ENCODE measurements at regions not wholly inside any gene's neighbourhood (a gene's known extent, or its start where the extent isn't known, plus 50 kb on each side); places are given as distances from the start of the nearest gene placed in this dataset.

DNA sequence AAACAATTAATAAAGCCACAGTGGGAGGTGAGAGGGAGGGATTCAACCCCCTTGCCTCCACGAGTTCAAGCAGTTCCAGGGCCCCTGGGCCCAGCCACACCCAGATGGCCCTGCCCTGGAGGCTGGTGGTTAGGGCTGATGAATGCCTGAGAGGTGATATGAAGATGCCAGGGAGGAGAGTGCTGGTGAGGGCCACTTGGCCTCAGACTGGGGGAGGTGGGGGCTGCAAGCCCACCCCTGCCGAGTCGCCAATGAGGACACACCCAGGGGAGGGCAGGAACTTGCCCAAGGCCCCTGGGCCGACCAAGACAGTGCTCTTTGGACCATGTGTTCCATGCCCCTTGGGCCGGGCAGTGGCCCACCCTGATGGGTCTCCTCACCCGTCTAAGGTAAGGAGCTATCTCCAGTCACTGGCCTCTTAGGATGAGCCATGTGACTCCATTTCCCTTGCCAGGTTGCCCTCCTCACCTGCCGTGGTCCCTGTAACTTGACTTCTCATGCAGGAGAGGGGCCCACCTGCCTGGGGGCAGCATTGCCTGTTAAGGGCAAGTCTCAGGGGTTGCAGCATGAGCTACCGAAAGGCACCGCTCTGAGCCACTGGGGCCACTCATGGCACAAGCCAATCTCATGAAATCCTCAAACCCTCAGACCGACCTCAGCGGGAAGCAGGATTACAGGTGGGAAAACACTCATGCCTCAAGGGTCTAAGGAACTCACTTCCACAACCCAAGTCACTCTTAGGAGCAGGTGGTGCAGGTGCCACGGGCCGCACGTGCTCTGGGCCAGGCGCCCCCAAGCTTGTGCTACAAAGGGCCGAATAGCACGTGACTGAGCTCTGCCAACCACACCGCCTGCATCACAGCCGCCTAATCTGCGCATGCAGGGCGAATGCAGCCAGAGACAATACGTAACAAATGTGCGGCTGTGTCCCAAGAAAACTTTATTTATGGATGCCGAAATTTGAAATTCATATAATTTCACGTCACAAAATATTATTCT lies 147.4 kb upstream of the MLN start:
- DNase-seq (ENCODE audit: low read depth in 2 of 2), result no peak

DNA sequence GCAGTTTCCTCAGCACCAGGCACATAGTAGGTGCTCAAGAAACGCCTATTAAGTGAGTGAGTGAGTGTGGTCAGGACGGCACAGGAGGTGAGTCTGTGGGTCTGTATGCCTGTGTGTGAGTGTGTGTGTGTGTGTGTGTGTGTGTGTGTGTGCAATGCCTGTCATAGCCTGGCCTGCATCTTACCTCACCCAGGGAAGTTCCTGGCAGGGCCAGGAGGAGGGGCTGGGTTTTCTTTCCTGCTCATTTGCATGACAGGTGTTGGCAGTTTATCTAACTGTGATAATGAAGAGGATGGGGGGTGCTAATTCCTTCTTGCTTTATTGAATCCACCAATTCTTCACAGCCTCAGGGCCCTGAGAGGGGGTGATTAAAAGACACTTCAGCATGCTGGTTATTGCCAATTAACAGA lies 146.7 kb upstream of the MLN start:
- DNase-seq (ENCODE audit: low read depth in 2 of 2), result no peak

GRCh38 chr6:33949877-33950435 lies 146.2 kb upstream of the MLN start:
- no peak for DNase-seq (ENCODE audit: low read depth in 2 of 2)

DNA sequence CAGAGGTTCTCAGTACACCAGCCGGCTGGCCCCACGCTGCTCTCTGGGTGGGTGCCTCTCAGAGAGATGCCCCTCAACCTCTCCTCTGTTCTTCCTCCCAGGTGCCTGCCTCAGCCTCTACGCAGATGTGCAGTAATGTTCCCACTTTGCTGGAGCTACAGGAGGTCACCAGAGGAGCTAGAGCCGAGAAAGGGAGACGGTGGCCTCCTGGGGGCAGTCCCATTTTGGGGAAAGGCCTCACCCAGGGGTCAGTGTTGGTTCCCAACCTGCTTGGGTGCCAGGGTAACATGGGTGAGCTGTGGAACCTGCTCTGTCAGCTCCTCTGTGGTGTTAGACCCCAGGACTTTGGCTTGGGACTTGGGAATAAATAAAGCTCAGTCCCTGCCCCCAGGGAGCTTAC lies 145.3 kb upstream of the MLN start:
- no peak for DNase-seq (ENCODE audit: low read depth in 2 of 2)

DNA sequence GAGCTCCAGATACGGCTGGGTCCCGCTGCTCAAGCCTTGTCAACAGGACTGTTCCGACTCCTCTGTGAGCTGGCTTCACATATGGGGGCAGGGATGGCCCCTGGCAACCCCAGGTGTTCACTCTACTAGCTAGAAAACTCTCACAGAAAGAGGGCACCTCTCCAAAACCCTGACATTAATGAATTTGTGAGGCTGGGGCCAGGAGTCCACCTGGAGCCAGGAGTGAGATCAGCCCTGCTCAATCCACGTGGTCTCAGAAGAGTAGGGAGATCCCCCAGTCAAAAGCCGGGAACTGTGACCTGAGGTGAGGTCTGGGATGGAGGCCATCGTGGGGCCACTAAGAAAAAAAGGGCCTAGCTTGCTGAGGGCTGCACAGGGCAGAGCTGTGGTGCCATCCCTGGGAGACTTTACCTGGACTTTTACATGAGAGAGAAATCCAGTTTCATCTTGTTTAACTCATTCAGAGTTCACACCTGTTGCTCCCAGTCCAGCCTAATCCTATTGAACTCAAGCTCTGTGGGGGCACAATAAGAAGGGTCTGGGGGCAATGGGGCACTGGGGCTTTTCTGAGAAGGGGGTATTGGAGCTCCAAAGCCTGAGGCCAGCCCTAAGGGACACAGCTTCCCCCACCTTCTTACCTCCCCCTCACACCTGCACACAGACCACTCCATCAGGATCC lies 144.3 kb upstream of the MLN start:
- DNase-seq (ENCODE audit: low read depth in 2 of 2), result no peak

- no peak for DNase-seq (ENCODE audit: low read depth in 2 of 2)
These were observed 143.2 kb upstream of the MLN start for GRCh38 chr6:33947047-33947446.

DNA sequence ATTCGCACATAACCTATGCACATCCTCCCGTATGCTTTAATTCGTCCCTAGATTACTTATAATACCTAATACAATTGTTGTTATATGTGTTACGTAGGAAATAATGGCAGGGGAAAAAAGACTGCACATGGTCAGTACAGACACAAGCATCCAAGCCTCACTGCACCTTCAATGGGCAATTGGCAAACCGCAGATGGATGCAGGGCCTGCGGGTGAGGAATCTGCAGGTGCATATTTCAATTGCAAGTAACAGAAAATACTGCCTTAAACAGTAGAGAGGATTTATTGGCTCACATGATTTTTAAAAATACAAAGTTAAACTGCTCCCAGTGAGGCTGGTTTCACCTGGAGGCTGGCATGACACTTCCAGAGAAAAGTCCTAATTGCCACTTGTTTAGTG lies 142.1 kb upstream of the MLN start:
- DNase-seq (ENCODE audit: low read depth in 2 of 2), result no peak

DNA sequence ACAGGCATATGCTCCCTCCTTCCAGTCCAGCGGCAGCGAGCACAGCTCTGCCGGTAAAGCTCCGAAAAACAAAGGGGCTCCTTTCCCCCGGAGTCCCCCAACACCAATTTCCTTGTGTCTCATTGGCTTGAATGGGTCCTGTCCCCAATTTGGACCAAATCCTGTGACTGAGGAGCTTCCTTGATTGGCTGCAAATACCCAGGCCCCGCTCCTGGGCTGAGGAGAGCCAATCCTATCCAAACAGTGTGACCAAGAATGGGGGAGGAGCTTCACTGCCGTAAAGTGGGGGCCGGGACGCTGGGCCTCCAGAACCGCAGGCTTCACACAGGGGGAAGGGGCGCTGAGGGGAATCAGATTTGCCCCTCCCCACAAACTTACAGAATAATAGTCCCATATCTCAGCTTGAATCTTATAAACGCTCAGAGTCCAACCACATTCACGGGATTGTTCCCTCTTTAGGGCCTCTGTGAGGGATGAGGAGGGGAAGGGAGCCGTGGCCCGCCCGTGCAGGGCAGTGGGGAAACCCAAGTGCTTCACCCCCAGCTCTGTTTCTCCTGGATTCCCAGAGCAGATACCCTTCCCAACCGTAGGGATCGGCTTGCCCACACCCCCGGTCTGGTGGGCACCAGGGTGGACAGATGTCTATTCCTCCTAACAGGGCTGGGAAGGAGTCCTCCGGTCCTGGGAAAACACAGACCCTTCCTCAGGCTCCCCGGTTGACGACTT lies 141.0 kb upstream of the MLN start:
- DNase-seq (ENCODE audit: low read depth in 2 of 2), result no peak

- no peak for DNase-seq (ENCODE audit: low read depth in 2 of 2)
These were observed 133.1 kb upstream of the MLN start for GRCh38 chr6:33936886-33937285.

- DNase-seq (ENCODE audit: low read depth in 2 of 2), result no peak
These were observed 131.8 kb upstream of the MLN start for GRCh38 chr6:33935439-33936080.

DNA sequence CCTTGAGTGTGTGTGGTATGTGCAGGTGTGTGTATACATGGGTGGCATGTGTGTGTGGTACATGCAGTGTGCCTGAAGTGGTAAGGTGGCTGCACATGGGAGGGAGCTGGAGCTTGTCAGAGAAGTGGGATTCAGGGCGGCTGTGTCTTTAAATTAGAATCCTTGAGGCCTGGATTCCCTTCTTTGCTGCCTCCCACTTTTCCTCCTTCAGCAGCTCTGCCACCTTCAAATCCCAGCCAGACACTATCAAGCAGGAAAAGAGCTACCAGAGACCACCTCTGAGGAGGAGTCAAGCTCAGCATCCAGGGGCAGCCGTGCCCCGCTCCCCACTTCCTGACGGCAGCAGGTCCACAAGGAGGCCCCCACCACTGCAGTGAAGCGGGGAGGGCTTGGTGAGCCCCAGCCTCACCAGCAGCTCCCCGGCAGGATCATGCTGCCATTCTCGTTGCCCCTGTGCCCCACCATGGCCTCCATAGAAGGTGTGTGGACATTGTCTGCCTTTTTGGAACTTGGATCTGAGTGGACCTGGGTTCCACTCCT lies 131.0 kb upstream of the MLN start:
- no peak for DNase-seq (ENCODE audit: low read depth in 2 of 2)

GRCh38 chr6:33933101-33933500 lies 129.3 kb upstream of the MLN start:
- no peak for DNase-seq (ENCODE audit: low read depth in 2 of 2)

GRCh38 chr6:33931799-33932198 lies 128.0 kb upstream of the MLN start:
- DNase-seq (ENCODE audit: low read depth in 2 of 2), result no peak

- DNase-seq (ENCODE audit: low read depth in 2 of 2), result no peak
These were observed 125.9 kb upstream of the MLN start for GRCh38 chr6:33929575-33930288.

GRCh38 chr6:33927616-33928015 lies 123.8 kb upstream of the MLN start:
- peak; percentile 7 to 18 for DNase-seq (ENCODE audit: low read depth in 2 of 2)

DNA sequence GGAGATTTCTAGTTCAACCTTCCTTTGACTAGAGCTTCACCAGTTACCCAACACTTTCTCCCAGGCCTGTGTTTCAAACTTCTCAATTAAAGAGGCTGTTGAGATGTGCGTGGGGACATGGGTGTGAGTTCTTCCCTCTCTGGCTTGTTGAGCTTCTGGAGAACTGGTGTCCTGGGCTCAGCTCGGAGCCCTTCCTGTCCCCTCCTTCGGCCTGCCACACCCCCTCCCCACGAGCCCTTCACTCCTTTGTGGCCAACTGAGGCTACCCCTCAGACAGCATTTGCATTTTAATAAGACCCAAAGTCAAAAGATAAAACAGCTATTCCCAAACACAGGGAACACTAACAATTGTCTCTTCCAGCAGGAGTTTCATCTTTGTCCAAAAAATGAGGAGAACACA lies 123.3 kb upstream of the MLN start:
- DNase-seq (ENCODE audit: low read depth in 2 of 2), result no peak

DNA sequence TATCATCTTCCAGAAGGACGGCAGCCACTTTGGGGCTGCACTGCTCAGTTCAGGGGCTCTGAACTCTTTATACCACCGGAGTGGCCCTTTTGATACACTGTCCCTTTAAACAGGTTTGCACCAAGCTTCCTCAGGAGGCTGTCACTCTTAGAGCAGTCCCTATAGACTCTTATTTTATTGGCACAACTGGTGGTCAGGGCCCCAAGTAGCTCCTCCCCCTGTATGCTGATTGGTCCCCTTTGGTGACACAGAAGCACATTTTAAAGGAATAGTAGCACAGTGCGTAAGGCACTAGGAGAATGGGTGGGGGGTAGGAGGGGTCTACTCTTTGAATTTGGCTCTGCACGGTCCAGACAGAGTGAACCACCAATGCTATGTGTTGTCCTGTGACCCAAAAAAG lies 122.6 kb upstream of the MLN start:
- DNase-seq (ENCODE audit: low read depth in 2 of 2), result no peak

DNA sequence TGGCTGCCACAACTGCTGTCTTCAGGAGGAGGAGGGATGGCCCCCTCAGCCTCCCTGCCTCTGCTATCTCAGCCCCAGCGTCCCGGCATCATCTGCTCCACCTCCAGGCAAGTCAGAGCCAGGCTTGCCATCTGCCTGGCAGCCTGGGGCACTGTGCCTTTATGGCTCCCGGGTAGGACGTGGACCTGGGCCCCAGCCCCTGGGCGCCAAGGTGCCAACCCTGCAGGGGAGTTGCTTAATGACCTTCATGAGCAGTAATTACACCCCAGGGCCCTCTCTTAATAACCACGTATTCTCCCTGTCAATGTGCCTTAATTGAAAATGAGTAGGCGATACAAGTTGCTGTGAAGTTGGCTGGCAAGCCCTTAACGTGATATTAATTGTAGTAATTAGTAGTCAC lies 122.1 kb upstream of the MLN start:
- no peak for DNase-seq (ENCODE audit: low read depth in 2 of 2)

DNA sequence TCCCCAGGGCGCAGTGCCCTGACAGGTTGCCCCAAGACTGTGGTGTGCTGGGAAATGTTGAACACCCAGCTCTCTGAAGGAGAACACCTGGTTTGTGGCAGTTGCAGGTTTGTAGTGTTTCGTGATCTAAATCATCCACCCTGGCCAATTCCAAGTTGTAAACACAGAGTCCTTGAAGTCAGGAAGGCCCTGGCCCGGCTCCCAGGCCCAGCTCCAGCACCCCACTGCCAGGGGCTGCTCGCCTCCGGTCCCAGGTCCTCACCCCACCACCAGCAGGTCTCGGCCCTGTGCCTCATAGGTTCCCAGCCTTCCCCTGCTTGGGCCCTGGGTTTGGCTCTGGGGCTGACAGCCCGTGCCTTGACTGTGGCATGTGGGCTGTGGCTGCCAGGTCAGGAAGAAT lies 121.4 kb upstream of the MLN start:
- DNase-seq (ENCODE audit: low read depth in 2 of 2), result no peak

GRCh38 chr6:33924681-33925080 lies 120.9 kb upstream of the MLN start:
- no peak for DNase-seq (ENCODE audit: low read depth in 2 of 2)
